GM21423 (cell line): ENCODE measurements at regions not wholly inside any gene's neighbourhood (a gene's known extent, or its start where the extent isn't known, plus 50 kb on each side); places are given as distances from the start of the nearest gene placed in this dataset.
"Not testable (repeated sequence)": the region's sequence is repeated elsewhere in the genome, so short reads cannot be mapped to it uniquely, and the experiment has no call there.

Source experiments
- ATAC-seq: cut with Tn5 transposase; IDR thresholded peaks from one replicate; pipeline ENCODE4 v1.9.1; 2021; ENCODE audit warnings: mild to moderate bottlenecking, moderate library complexity; ENCODE audit not compliant: unreplicated experiment

- ATAC-seq, result no peak
Observed at GRCh38 chr3:82129221-82129801, 367.9 kb upstream of the GBE1 start.

DNA sequence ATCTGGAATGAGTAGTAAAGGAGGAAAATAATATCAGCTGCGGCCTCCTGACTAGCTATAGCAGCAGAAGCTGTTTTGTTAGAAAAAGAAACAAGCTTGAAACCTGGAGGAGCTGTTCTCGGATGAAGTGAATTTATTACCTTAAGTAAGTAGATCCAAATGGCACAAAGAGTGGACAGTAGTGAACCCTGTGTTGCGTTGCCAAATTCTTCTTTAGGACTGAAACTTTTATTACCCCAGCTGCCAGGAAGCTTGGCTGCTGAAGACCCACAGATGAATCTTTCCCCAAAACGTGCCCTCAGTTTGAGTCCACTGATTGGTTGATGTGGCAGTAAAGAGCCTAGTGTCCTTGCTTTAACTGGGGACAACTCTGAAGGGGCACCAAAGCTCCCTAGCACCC is 366.8 kb upstream of the GBE1 start:
- ATAC-seq, result no peak

DNA sequence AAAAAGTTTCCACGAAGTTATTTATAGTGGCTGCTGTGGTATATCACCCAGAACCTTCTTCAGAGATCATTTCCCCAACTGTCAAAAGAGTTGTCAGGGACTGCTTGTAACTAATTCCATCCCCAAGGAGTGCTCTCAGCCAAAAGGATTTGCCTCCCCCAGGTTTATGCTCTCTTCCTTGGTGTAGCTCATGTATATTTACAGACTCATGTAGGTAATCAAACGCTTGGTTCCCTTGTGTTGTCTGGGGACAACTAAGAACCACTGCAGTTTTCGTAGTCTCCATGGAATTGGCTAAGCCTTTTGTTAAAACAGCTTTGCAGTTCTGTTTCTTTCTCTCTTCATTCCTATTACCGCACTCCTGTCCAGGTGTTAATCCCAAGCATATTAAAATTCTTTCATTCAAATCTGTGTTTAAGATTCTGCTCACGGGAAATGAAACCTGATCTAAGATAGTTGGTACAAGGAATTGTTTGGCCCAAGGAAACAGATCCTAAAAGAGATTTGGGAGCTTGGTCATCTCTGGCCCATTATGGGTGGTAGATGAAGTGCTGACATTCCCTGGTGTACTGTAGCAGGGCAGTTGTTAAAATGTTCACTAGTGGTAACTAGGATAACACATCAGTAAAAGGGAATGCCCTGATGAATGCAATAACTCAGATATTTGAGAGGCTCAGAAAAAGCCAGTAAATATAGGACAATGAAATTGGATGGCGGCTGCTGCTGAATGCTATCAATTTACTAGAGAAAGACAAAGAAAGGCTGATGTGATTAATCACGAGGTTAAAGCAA is 361.3 kb upstream of the GBE1 start:
- ATAC-seq, result no peak

DNA sequence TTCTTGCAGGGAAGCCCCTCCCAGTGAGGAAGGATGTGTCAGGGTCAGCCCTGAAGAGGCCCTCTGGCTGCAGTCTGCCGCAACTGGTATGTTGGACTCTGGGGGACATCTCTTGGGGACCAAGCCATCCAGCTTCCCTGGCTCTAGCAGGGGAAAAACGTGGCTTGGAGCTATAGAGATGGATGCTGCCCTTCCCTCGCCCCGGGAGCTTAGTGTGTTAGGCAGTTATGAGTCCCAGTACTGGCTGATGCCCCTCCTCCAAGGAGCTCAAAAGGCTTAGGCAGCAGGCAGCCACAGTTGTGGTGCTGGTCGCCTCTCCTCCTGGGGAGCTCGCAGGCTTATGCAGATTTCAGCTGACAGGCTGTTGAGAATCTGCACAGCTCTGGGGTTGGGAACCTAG is 353.1 kb upstream of the GBE1 start:
- ATAC-seq, result no peak

DNA sequence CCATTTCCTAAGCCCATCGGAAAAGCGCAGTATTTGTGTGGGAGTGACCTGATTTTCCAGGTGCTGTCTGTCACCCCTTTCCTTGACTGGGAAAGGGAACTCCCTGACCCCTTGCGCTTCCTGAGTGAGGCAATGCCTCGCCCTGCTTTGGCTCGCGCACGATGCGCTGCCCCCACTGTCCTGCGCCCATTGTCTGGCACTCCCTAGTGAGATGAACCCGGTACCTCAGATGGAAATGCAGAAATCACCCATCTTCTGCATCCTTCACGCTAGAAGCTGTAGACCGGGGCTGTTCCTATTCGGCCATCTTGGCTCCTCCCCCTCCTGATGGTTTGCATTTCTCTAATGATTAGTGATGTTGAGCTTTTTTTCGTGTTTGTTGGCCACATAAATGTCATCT is 349.3 kb upstream of the GBE1 start:
- not testable (repeated sequence) for ATAC-seq

GRCh38 chr3:82103241-82103640 is 341.8 kb upstream of the GBE1 start:
- ATAC-seq, result no peak

- no peak for ATAC-seq
Observed at GRCh38 chr3:82100378-82100777, 338.9 kb upstream of the GBE1 start.

GRCh38 chr3:82093641-82094040 is 332.2 kb upstream of the GBE1 start:
- no peak for ATAC-seq

DNA sequence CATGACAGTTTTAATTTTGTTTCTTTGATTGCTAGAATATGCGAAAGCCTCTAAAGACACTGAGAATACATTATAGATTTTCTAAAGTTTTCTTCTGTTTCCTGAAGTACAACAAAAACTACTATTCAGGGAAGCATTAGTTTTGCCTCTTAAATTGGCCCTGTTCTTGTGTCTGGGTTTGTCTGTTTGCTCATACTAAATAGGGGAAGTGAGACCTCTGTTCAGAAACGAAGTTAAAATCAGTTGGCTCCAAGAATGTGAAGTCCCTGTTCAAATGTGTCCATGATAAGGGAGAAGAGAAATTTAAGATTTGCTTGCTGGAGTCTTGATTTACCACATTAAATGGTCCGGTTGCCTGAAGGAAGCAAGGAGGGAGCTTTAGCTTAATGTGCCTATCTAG is 327.3 kb upstream of the GBE1 start:
- ATAC-seq, result no peak

GRCh38 chr3:82087958-82088357 is 326.5 kb upstream of the GBE1 start:
- ATAC-seq, result no peak

- ATAC-seq, result no peak
Observed at GRCh38 chr3:82085851-82086475, 324.5 kb upstream of the GBE1 start.

DNA sequence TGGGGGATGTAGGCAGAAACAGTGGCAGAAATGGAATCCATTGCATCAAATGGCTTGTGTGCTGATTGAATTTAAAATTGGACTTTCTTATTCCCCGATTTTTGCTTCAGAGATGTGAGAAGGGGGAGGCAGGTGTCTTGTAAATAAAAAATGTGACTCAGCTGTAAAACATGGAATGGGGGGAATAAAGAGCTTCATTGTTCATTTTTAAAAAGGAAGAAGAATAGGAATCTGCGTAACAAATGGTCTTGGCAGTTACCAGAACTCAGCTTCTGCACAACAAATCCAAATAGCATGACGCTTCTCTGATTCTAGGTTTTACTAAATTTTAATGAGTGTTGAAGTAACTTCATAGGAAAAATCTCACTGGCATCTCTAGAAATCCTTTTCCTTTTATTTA is 323.9 kb upstream of the GBE1 start:
- no peak for ATAC-seq

GRCh38 chr3:82084824-82085223 is 323.4 kb upstream of the GBE1 start:
- ATAC-seq, result no peak

- no peak for ATAC-seq
Observed at GRCh38 chr3:82082796-82083195, 321.4 kb upstream of the GBE1 start.

GRCh38 chr3:82081351-82081750 is 319.9 kb upstream of the GBE1 start:
- no peak for ATAC-seq

GRCh38 chr3:82080792-82081191 is 319.3 kb upstream of the GBE1 start:
- ATAC-seq, result no peak

- ATAC-seq, result no peak
Observed at GRCh38 chr3:82080261-82080660, 318.8 kb upstream of the GBE1 start.

GRCh38 chr3:82079335-82079890 is 318.0 kb upstream of the GBE1 start:
- no peak for ATAC-seq

DNA sequence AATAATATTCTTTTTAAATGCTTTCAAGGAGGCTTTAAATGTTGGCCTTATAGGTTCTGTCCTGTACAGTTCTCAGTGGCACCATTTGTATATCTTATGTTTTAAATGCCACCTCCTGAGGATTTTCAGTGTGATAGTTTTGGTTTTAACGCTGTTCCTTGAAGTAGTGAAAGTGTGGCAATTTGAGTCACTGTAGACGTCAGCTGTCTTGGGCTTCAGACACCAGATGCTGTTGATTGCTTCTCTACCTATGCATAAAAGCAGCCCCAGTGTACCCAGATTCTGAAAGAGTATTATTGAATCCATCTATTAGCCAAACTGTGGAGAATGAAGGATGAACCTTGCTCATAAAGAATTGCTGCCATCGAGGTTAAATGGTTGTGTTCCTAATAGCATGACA is 316.8 kb upstream of the GBE1 start:
- ATAC-seq, result no peak

- ATAC-seq, result no peak
Observed at GRCh38 chr3:82067420-82067819, 306.0 kb upstream of the GBE1 start.

DNA sequence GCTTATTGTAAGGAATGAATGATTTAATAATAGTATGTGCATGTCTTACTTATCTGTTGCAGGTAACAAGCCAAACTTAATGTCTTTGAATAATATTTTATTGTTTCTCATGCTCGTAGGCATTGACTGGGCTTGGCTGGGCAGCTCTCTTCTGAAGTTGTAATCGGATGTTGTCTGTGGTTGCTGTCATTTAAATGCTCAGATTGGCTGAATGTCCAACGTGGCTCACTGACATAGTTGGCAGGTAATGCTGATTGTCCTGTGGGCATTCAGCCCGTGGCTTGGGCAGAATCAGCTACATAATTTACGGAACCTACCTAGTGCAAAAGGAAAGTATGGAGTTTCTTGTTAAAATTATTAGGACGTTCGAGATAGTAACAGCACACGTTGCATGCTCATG is 297.4 kb upstream of the GBE1 start:
- no peak for ATAC-seq

- no peak for ATAC-seq
Observed at GRCh38 chr3:82055792-82056191, 294.3 kb upstream of the GBE1 start.
